Stomach (tissue), 4 donors: ENCODE measurements at regions not wholly inside any gene's neighbourhood (a gene's known extent, or its start where the extent isn't known, plus 50 kb on each side); places are given as distances from the start of the nearest gene placed in this dataset.

Source experiments
- EP300 ChIP-seq: sonication (generic); formaldehyde crosslinking; IDR thresholded peaks from one replicate; pipeline ENCODE4 v1.6.1; 2017; ENCODE audit warnings: antibody characterized with exemption
- POLR2A ChIP-seq, 4 donors: fragments of 450-650 bp; IDR thresholded peaks; one replicate each; pipeline ENCODE4 v1.6.1; 2016; ENCODE audit warnings: antibody characterized with exemption in 4 of 4, control low read depth in 2 of 4, mild to moderate bottlenecking in 1 of 4, moderate library complexity in 1 of 4
- POLR2AphosphoS5 ChIP-seq, 3 donors: sonication (generic); formaldehyde crosslinking; IDR thresholded peaks; one replicate each; pipeline ENCODE4 v1.6.1; 2016; ENCODE audit warnings: antibody characterized with exemption in 3 of 3
- TF ChIP-seq, protein P1 (sequence below), 7 experiments: fragments of 450-650 bp in 4 of 7; fragments of 200-600 bp in 3 of 7; sonication (generic) in 3 of 7; IDR thresholded peaks; one replicate each; pipeline ENCODE4 v1.5.1; 2016 to 2019; ENCODE audit warnings: antibody characterized with exemption in 7 of 7, control low read depth in 2 of 7, mild to moderate bottlenecking in 1 of 7

GRCh38 chr16:6284731-6285130, 1047.9 kb upstream of the RBFOX1 start:
- TF ChIP-seq, protein P1, sequence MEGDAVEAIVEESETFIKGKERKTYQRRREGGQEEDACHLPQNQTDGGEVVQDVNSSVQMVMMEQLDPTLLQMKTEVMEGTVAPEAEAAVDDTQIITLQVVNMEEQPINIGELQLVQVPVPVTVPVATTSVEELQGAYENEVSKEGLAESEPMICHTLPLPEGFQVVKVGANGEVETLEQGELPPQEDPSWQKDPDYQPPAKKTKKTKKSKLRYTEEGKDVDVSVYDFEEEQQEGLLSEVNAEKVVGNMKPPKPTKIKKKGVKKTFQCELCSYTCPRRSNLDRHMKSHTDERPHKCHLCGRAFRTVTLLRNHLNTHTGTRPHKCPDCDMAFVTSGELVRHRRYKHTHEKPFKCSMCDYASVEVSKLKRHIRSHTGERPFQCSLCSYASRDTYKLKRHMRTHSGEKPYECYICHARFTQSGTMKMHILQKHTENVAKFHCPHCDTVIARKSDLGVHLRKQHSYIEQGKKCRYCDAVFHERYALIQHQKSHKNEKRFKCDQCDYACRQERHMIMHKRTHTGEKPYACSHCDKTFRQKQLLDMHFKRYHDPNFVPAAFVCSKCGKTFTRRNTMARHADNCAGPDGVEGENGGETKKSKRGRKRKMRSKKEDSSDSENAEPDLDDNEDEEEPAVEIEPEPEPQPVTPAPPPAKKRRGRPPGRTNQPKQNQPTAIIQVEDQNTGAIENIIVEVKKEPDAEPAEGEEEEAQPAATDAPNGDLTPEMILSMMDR (IDR thresholded peaks at IDR 0.05) = no peak
- TF ChIP-seq POLR2A (IDR thresholded peaks at IDR 0.05) (no peak), POLR2AphosphoS5 (IDR thresholded peaks at IDR 0.05) (no peak), EP300 (no peak)
